Activated CD4-positive, alpha-beta T cell treated with anti-CD3 and anti-CD28 coated beads, Interleukin-2, amount 10 ng/mL, durations not matched to agents 7 days and 5 days (primary cell): ENCODE measurements at regions not wholly inside any gene's neighbourhood (a gene's known extent, or its start where the extent isn't known, plus 50 kb on each side); places are given as distances from the start of the nearest gene placed in this dataset.

Experiments
- CTCF ChIA-PET: fragments of 350-600 bp; sonication (Branson Sonifier 250); formaldehyde crosslinking; loops from one replicate; lab custom pipeline; 2021; ENCODE audit warnings: antibody characterized with exemption; lab: Charles Lee
- POLR2A ChIA-PET: fragments of 350-600 bp; sonication (Branson Sonifier 250); formaldehyde crosslinking; loops from one replicate; lab custom pipeline; 2021; ENCODE audit warnings: antibody characterized with exemption; lab: Charles Lee
- DNase-seq: peaks from one replicate; pipeline ENCODE4 v3.0.0-alpha.2; 2020
- H3K27ac Mint-ChIP-seq: one replicate; pipeline ENCODE4 v1.8.0; 2021; ENCODE audit warnings: mild to moderate bottlenecking, moderate library complexity, mixed read lengths
- H3K27me3 Mint-ChIP-seq: one replicate; pipeline ENCODE4 v1.8.0; 2021; ENCODE audit warnings: mixed read lengths
- H3K36me3 Mint-ChIP-seq: one replicate; pipeline ENCODE4 v1.8.0; 2021; ENCODE audit warnings: low read depth, mixed read lengths
- H3K4me1 Mint-ChIP-seq: one replicate; pipeline ENCODE4 v1.8.0; 2021; ENCODE audit warnings: mixed read lengths
- H3K4me3 Mint-ChIP-seq: one replicate; pipeline ENCODE4 v1.8.0; 2021; ENCODE audit warnings: mild to moderate bottlenecking, moderate library complexity, mixed read lengths
- H3K9me3 Mint-ChIP-seq: one replicate; pipeline ENCODE4 v1.8.0; 2021; ENCODE audit warnings: mixed read lengths

GRCh38 chr5:164412531-164412930 lies 907.1 kb downstream of the MAT2B start:
- no peak overlapping the region for H3K4me3 Mint-ChIP-seq
- H3K4me1 Mint-ChIP-seq, result no peaks in the 10 kb centered on the region
- POLR2A ChIA-PET, result no interaction called here
- no peaks in the 10 kb centered on the region for H3K36me3 Mint-ChIP-seq
- no peaks in the 10 kb centered on the region for H3K9me3 Mint-ChIP-seq
- CTCF ChIA-PET, result no interaction called here
- H3K27me3 Mint-ChIP-seq, result no peaks in the 10 kb centered on the region
- no peak overlapping the region for H3K27ac Mint-ChIP-seq
- DNase-seq, result no peak

GRCh38 chr5:164420161-164420560 lies 914.7 kb downstream of the MAT2B start:
- peaks cover 6% of the 10 kb centered on the region for H3K9me3 Mint-ChIP-seq
- no peak for DNase-seq
- no peak overlapping the region for H3K27ac Mint-ChIP-seq
- ChIA-PET POLR2A (no interaction called here), CTCF (no interaction called here)
- no peaks in the 10 kb centered on the region for H3K4me1 Mint-ChIP-seq
- H3K27me3 Mint-ChIP-seq, result no peaks in the 10 kb centered on the region
- no peak overlapping the region for H3K4me3 Mint-ChIP-seq
- no peaks in the 10 kb centered on the region for H3K36me3 Mint-ChIP-seq

DNA sequence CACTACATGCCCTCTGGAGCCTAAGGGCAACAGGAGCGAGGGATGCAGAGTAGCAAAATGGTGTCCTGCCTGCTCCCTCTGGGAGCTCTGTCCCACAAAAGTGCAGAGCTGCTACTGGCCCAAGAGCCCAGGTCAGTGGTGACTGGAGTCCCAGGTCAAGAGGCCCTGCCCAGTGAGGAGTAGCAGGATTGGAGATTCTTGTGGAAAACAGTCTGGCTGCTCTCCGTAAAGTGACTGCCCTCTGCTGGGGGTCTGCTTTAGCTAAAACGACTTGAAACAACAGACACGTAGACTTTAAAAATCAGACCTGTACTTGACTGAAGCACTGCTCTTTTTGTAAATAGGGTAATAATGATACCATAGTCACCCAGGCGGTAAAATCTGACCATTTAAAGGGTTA lies 917.0 kb downstream of the MAT2B start:
- Mint-ChIP-seq H3K9me3 (peaks cover 6% of the 10 kb centered on the region), H3K4me1 (no peaks in the 10 kb centered on the region), H3K4me3 (no peak overlapping the region), H3K36me3 (no peaks in the 10 kb centered on the region), H3K27ac (no peak overlapping the region), H3K27me3 (no peaks in the 10 kb centered on the region)
- DNase-seq, result no peak
- ChIA-PET CTCF (no interaction called here), POLR2A (no interaction called here)

GRCh38 chr5:164431634-164432304 lies 926.4 kb downstream of the MAT2B start:
- no peak for DNase-seq
- POLR2A ChIA-PET, result no interaction called here
- Mint-ChIP-seq H3K9me3 (no peaks in the 10 kb centered on the region), H3K4me1 (no peaks in the 10 kb centered on the region), H3K27ac (no peak overlapping the region), H3K4me3 (no peak overlapping the region), H3K36me3 (no peaks in the 10 kb centered on the region), H3K27me3 (no peaks in the 10 kb centered on the region)
- CTCF ChIA-PET, result no interaction called here

DNA sequence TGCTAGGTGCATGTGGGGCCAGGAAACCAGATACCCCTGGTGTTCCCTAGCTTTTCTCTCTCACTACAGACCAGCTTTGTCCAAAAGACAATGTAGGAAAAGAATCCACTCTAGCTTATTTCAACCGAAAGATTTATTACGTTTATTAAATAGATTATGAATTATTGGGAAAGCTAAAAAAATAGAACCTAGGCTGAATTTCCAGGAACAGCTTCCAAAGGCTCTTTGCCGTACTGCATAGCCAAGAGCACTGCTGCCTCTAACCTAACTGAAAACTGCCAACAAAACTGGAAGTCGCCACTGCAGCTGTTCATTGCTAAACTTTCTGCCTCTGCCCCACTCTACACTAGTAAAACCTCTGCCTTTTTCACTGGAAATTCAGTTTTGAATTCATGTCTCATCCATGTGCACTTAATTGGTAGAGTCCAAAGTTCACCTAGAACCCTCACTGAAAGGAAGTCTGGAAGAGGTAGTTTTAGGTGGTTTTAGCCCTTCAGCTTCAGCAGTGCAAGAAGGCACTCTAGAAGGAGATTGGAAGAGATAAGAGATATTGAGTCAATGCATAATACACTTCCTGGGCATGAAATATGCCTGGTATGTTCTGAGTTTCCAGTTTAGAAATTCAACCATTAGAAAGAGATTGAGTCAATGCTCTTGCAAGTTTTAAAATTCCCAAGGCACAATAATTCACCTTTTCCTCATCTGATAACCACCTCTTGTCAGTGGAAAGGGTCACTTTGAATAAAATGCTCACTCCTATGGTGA lies 927.9 kb downstream of the MAT2B start:
- no peaks in the 10 kb centered on the region for H3K4me1 Mint-ChIP-seq
- no peak overlapping the region for H3K27ac Mint-ChIP-seq
- H3K9me3 Mint-ChIP-seq, result no peaks in the 10 kb centered on the region
- ChIA-PET CTCF (no interaction called here), POLR2A (no interaction called here)
- H3K36me3 Mint-ChIP-seq, result no peaks in the 10 kb centered on the region
- H3K4me3 Mint-ChIP-seq, result no peak overlapping the region
- no peak for DNase-seq
- H3K27me3 Mint-ChIP-seq, result no peaks in the 10 kb centered on the region

DNA sequence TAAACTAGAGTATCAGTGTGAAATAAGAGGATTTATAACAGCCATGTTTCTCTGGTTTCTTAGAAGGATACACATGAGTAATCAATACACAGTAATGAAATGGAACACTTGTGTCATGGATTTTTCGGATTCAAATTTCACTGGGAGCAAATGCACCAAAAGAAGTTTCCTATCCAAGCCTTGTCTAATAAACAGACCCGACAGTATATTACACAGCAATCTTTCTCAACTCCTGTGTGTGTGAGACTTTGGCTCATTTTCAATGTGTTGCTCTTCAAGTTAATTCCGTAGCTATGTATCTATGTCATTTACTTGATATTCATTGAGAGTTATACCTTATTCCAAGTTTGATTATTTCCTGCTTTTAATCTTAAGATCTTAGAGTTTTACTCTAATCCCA lies 930.2 kb downstream of the MAT2B start:
- H3K4me3 Mint-ChIP-seq, result no peak overlapping the region
- CTCF ChIA-PET, result no interaction called here
- H3K27ac Mint-ChIP-seq, result no peak overlapping the region
- no peak for DNase-seq
- no peaks in the 10 kb centered on the region for H3K4me1 Mint-ChIP-seq
- POLR2A ChIA-PET, result no interaction called here
- H3K36me3 Mint-ChIP-seq, result no peaks in the 10 kb centered on the region
- H3K9me3 Mint-ChIP-seq, result no peaks in the 10 kb centered on the region
- H3K27me3 Mint-ChIP-seq, result no peaks in the 10 kb centered on the region

- POLR2A ChIA-PET, result no interaction called here
- Mint-ChIP-seq H3K27ac (no peak overlapping the region), H3K4me1 (no peaks in the 10 kb centered on the region), H3K9me3 (no peaks in the 10 kb centered on the region), H3K27me3 (no peaks in the 10 kb centered on the region), H3K4me3 (no peak overlapping the region), H3K36me3 (no peaks in the 10 kb centered on the region)
- CTCF ChIA-PET, result no interaction called here
- no peak for DNase-seq
Observed at GRCh38 chr5:164439799-164440198, 934.4 kb downstream of the MAT2B start.

GRCh38 chr5:164449460-164449859 lies 944.0 kb downstream of the MAT2B start:
- no peaks in the 10 kb centered on the region for H3K4me1 Mint-ChIP-seq
- H3K4me3 Mint-ChIP-seq, result no peak overlapping the region
- H3K36me3 Mint-ChIP-seq, result no peaks in the 10 kb centered on the region
- H3K9me3 Mint-ChIP-seq, result no peaks in the 10 kb centered on the region
- POLR2A ChIA-PET, result no interaction called here
- H3K27me3 Mint-ChIP-seq, result no peaks in the 10 kb centered on the region
- CTCF ChIA-PET, result no interaction called here
- no peak for DNase-seq
- H3K27ac Mint-ChIP-seq, result no peak overlapping the region

DNA sequence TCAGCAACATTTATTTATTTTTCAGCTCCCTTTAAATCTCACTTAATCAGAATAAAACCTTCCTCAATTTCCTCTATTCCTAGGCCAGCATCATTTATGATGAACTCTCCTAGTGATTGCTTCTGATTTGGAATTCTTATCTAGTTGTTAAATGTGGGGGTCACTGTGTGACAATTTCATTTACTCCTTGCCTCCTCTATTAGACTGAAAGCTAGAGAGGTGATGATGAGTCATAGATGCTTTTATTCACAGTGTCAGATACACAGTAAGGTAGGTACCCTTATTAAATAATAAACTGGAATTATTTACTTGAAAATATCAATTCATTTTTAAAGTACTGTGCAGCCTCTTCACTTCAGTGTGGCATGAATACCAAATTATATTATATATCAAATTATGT lies 960.6 kb downstream of the MAT2B start:
- no peaks in the 10 kb centered on the region for H3K27me3 Mint-ChIP-seq
- POLR2A ChIA-PET, result no interaction called here

GRCh38 chr5:164470312-164470711 lies 964.9 kb downstream of the MAT2B start:
- H3K9me3 Mint-ChIP-seq, result no peaks in the 10 kb centered on the region
- H3K27me3 Mint-ChIP-seq, result no peaks in the 10 kb centered on the region
- no peak overlapping the region for H3K4me3 Mint-ChIP-seq
- no peaks in the 10 kb centered on the region for H3K4me1 Mint-ChIP-seq
- no peak for DNase-seq
- H3K36me3 Mint-ChIP-seq, result no peaks in the 10 kb centered on the region
- CTCF ChIA-PET, result no interaction called here
- POLR2A ChIA-PET, result no interaction called here
- H3K27ac Mint-ChIP-seq, result no peak overlapping the region

More for the DNA sequence above, 960.6 kb downstream of the MAT2B start:
- no peak overlapping the region for H3K27ac Mint-ChIP-seq
- H3K4me3 Mint-ChIP-seq, result no peak overlapping the region
- no peaks in the 10 kb centered on the region for H3K36me3 Mint-ChIP-seq
- no peaks in the 10 kb centered on the region for H3K4me1 Mint-ChIP-seq
- CTCF ChIA-PET, result no interaction called here
- no peaks in the 10 kb centered on the region for H3K9me3 Mint-ChIP-seq
- no peak for DNase-seq

- CTCF ChIA-PET, result no interaction called here
- POLR2A ChIA-PET, result no interaction called here
- no peaks in the 10 kb centered on the region for H3K9me3 Mint-ChIP-seq
- no peak overlapping the region for H3K4me3 Mint-ChIP-seq
- no peaks in the 10 kb centered on the region for H3K27me3 Mint-ChIP-seq
- no peak overlapping the region for H3K27ac Mint-ChIP-seq
- H3K4me1 Mint-ChIP-seq, result no peaks in the 10 kb centered on the region
- no peak for DNase-seq
- no peaks in the 10 kb centered on the region for H3K36me3 Mint-ChIP-seq
Observed at GRCh38 chr5:164472165-164472564, 966.7 kb downstream of the MAT2B start.

DNA sequence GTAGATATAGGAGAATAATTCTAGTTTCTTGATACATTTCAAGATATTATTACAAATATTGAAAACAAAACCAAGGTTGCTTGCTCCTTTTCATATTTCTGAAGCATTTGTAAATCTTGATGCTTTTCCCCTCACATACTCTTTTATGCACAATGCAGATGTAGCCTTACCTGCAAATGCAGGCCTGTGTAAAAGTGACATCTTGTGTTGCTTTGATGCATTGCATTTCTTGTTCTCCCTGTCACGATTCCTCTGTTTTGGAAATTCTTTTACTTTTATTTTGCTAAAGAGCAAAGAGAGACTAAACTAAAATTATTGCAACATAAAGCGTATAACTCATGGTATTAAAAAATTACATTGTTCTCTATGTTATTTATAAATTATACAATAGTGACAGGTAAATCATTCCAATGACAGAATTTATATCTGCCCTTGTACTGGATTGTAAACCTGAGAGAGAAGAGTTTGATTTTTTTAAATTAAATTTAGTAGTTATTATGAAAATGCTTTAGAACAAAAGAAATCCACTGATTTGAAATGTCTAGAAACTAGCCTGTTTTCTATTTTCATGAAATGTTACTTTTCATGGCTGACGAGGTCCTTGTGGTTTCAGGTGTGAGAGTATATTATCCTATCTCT lies 970.0 kb downstream of the MAT2B start:
- Mint-ChIP-seq H3K36me3 (no peaks in the 10 kb centered on the region), H3K9me3 (no peaks in the 10 kb centered on the region), H3K4me1 (no peaks in the 10 kb centered on the region), H3K27ac (no peak overlapping the region), H3K4me3 (no peak overlapping the region), H3K27me3 (no peaks in the 10 kb centered on the region)
- no peak for DNase-seq
- POLR2A ChIA-PET, result no interaction called here
- CTCF ChIA-PET, result no interaction called here

GRCh38 chr5:164481270-164481669 lies 975.9 kb downstream of the MAT2B start:
- Mint-ChIP-seq H3K4me1 (no peaks in the 10 kb centered on the region), H3K27ac (no peak overlapping the region), H3K27me3 (no peaks in the 10 kb centered on the region), H3K9me3 (no peaks in the 10 kb centered on the region), H3K4me3 (no peak overlapping the region), H3K36me3 (no peaks in the 10 kb centered on the region)
- ChIA-PET POLR2A (no interaction called here), CTCF (no interaction called here)
- DNase-seq, result no peak
